K562 (cell line): ENCODE measurements at regions not wholly inside any gene's neighbourhood (a gene's known extent, or its start where the extent isn't known, plus 50 kb on each side); places are given as distances from the start of the nearest gene placed in this dataset.

ENCODE experiments used
- ATAC-seq: fragments of 200-7000 bp; cut with Tn5 transposase; 3 replicates; pipeline ENCODE4 v1.9.1; 2020; ENCODE audit warnings: moderate library complexity
- BruUV-seq: library from RNA; stranded (reverse); fragments of 400-500 nt; replicated peaks from 2 replicates; lab custom pipeline; 2021; lab: Mats Ljungman, UMichigan
- CTCF ChIA-PET: fragments of 300-600 bp; formaldehyde crosslinking; extraction: SDS; loops from one replicate; lab custom pipeline; 2021; ENCODE audit warnings: low intra/inter-chr PET ratio; lab: Yijun Ruan, JAX
- POLR2A ChIA-PET: fragments of 300-600, 350-650 bp; sonication (Branson Sonifier 250); formaldehyde crosslinking; extraction: SDS; loops from one replicate; lab custom pipeline; 2021; ENCODE audit warnings: antibody characterized with exemption, inconsistent platforms; lab: Yijun Ruan, JAX
- DNase-seq, 4 experiments: peaks; one replicate each; pipeline versions ENCODE4 v3.0.0 to v3.0.0-alpha.2; 2011 to 2018; ENCODE audit warnings: low spot score in 3 of 4, mixed read lengths in 3 of 4; ENCODE audit errors: extremely low read depth in 1 of 4
- FAIRE-seq: peaks from 2 replicates; lab custom pipeline; 2011; peaks lifted over from hg19 to GRCh38; lab: Jason Lieb, UNC
- H2AFZ ChIP-seq: 2 replicates; pipeline ENCODE4 v1.6.0; 2011; ENCODE audit warnings: low read depth, low read length, control low read depth, inconsistent platforms
- H3K27ac ChIP-seq: fragments of 200-600 bp; 3 replicates; pipeline ENCODE4 v1.8.0; 2011; ENCODE audit warnings: low read depth, mild to moderate bottlenecking, control low read depth, inconsistent platforms, low read length, moderate library complexity, mixed read lengths; ENCODE audit errors: extremely low read depth
- H3K27me3 ChIP-seq, 2 experiments: fragments of 300-600 bp in 1 of 2; 2 replicates in 1 of 2; 3 replicates in 1 of 2; pipeline versions ENCODE4 v1.6.0 to v1.8.0; 2011; ENCODE audit warnings: inconsistent platforms in 2 of 2, low read length in 2 of 2, mild to moderate bottlenecking in 1 of 2, mixed read lengths in 1 of 2, moderate library complexity in 1 of 2; ENCODE audit not compliant: control insufficient read depth in 2 of 2, insufficient read depth in 2 of 2
- H3K36me3 ChIP-seq: fragments of 300-600 bp; 3 replicates; pipeline ENCODE4 v1.8.0; 2011; ENCODE audit warnings: mild to moderate bottlenecking, low read length, inconsistent platforms; ENCODE audit not compliant: control insufficient read depth, insufficient read depth
- H3K4me1 ChIP-seq, 2 experiments: fragments of 200-600 bp in 1 of 2; replicated peaks in 1 of 2; 2 replicates in 1 of 2; 3 replicates in 1 of 2; pipeline versions ENCODE4 v1.5.1 to v1.8.0; 2011; ENCODE audit warnings: inconsistent platforms in 2 of 2, low read length in 2 of 2, mild to moderate bottlenecking in 1 of 2, mixed read lengths in 1 of 2, moderate library complexity in 1 of 2; ENCODE audit not compliant: control insufficient read depth in 2 of 2, insufficient read depth in 2 of 2
- H3K4me2 ChIP-seq: 2 replicates; pipeline ENCODE4 v1.6.1; 2011; ENCODE audit warnings: low read length, control low read depth, inconsistent platforms, mixed read lengths; ENCODE audit not compliant: insufficient read depth
- H3K4me3 ChIP-seq: fragments of 200-600 bp; sonication (generic), shearing (Covaris generic); 2 replicates; pipeline ENCODE4 v1.5.1; 2016; ENCODE audit warnings: control low read depth, inconsistent platforms
- H3K79me2 ChIP-seq: fragments of 200-600 bp; 3 replicates; pipeline ENCODE4 v1.8.0; 2011; ENCODE audit warnings: low read length, inconsistent platforms; ENCODE audit not compliant: control insufficient read depth, insufficient read depth
- H3K9ac ChIP-seq, 2 experiments: 2 replicates each; pipeline versions ENCODE4 v1.6.0 to v1.6.1; 2011; ENCODE audit warnings: low read depth in 2 of 2, low read length in 2 of 2, control low read depth in 1 of 2, inconsistent platforms in 1 of 2, mild to moderate bottlenecking in 1 of 2, mixed read lengths in 1 of 2; ENCODE audit not compliant: insufficient read depth in 1 of 2
- H3K9me1 ChIP-seq: one replicate; pipeline ENCODE4 v1.6.0; 2011; ENCODE audit warnings: inconsistent platforms, mild to moderate bottlenecking, low read length, moderate library complexity; ENCODE audit not compliant: control insufficient read depth, insufficient read depth
- H3K9me3 ChIP-seq: replicated peaks from 2 replicates; pipeline ENCODE4 v1.5.1; 2011; ENCODE audit warnings: low read depth, low read length, inconsistent platforms; ENCODE audit not compliant: control insufficient read depth, insufficient read depth
- H4K20me1 ChIP-seq: replicated peaks from 2 replicates; pipeline ENCODE4 v1.6.1; 2011; ENCODE audit warnings: low read length, inconsistent platforms, mixed read lengths; ENCODE audit not compliant: control insufficient read depth, insufficient read depth
- HCFC1 ChIP-seq: IDR thresholded peaks from 2 replicates; pipeline ENCODE4 v1.6.1; 2012; ENCODE audit warnings: low read depth, low read length, improper control_type of control experiment
- LCOR ChIP-seq: sonication (generic); formaldehyde crosslinking; IDR thresholded peaks from 2 replicates; pipeline ENCODE4 v1.8.0; 2022; ENCODE audit warnings: mild to moderate bottlenecking, missing genetic modification reagents
- POU5F1 ChIP-seq: fragments of 150-350 bp; IDR thresholded peaks from 2 replicates; pipeline ENCODE4 v1.6.1; 2014; ENCODE audit warnings: borderline replicate concordance, low read length, low read depth, mild to moderate bottlenecking; ENCODE audit not compliant: partially characterized antibody
- PRMT5 ChIP-seq: sonication (generic); formaldehyde crosslinking; IDR thresholded peaks from 2 replicates; pipeline ENCODE4 v1.5.0; 2020; ENCODE audit warnings: missing genetic modification reagents
- ZNF224 ChIP-seq: sonication (generic); formaldehyde crosslinking; IDR thresholded peaks from 2 replicates; pipeline ENCODE4 v1.8.0; 2022; ENCODE audit warnings: mild to moderate bottlenecking, missing genetic modification reagents
- ZNF23 ChIP-seq: fragments of 250-450 bp; sonication (Bioruptor Pico); IDR thresholded peaks from 2 replicates; pipeline ENCODE4 v1.4.0; 2020; ENCODE audit warnings: mild to moderate bottlenecking
- WGBS: fragments of 100-300 bp; shearing (Covaris generic); methylation state at CpG from one replicate; pipeline ENCODE4 v1.1.6; 2016; ENCODE audit warnings: low coverage, mixed read lengths; ENCODE audit not compliant: insufficient coverage; ENCODE audit errors: missing lambda C conversion rate; 5-methylcytosine and 5-hydroxymethylcytosine counted together
- in situ Hi-C: fragments of 300-500 bp; cut with MboI; formaldehyde crosslinking; loops from 4 replicates; pipeline ENCODE4 v1.15.0; 2018; ENCODE audit warnings: inconsistent platforms, mixed read lengths
- intact Hi-C: fragments of 100-400 bp; cut with micrococcal nuclease; formaldehyde crosslinking; loops from 2 replicates; pipeline ENCODE4 v1.14.2; 2022
- TF ChIP-seq, protein P1 (sequence below), 3 experiments: IDR thresholded peaks in 2 of 3; conservative IDR thresholded peaks in 1 of 3; 2 replicates each; pipeline ENCODE4 v1.5.1; 2011 to 2012; ENCODE audit warnings: low read length in 3 of 3, mild to moderate bottlenecking in 3 of 3, control low read depth in 2 of 3, improper control_type of control experiment in 1 of 3, inconsistent platforms in 1 of 3, low read depth in 1 of 3, mixed read lengths in 1 of 3, moderate library complexity in 1 of 3; ENCODE audit not compliant: insufficient read depth in 2 of 3
- TF ChIP-seq, protein P2 (sequence below): fragments of 450-650 bp; formaldehyde crosslinking; IDR thresholded peaks from 2 replicates; pipeline ENCODE4 v1.4.0; 2020; ENCODE audit warnings: mild to moderate bottlenecking, moderate library complexity
- TF ChIP-seq, protein P3 (sequence below), 2 experiments: fragments of 450-650 bp; formaldehyde crosslinking in 1 of 2; IDR thresholded peaks; 2 replicates each; pipeline versions ENCODE4 v1.4.0 to v1.6.1; 2014 to 2020; ENCODE audit warnings: mild to moderate bottlenecking in 2 of 2, borderline replicate concordance in 1 of 2, low read depth in 1 of 2

DNA sequence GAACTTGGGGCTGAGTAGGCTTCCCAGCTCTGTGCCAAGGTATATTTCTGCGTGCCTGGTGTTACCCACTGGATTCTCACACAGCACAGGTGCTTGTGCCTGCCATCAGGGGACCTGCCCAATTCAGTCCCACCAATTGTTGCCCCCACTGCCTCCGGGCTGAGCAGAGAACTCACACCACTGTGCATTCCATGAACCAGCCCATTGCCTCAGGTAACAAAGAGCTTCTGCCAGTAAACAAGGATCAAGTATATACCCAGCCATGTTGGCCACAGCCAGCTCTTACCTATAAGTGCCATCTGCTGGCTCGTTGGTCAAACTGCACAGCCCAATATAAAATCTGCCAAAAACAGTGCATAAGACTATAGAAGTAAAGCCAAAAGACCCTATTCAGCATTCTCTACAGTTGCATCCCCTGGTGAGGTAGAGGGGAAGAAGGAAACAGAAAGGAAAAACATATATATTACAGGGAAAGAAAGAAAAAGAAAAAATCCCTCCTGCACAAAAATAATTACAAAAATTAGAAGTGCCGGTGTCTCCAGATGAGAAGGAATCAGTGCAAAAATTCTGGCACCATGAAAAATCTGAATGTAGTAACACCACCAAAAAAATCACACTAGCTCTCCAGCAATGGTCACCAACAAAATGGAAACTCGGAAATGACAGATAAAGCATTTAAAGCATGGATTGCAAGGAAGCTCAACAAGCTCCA, 241.4 kb downstream of the IBTK start:
- Histone ChIP-seq H3K9ac (no peak overlapping the region), H3K27ac (no peak overlapping the region), H3K4me1 (no peaks in the 10 kb centered on the region), H3K9me3 (no peaks in the 10 kb centered on the region), H4K20me1 (no peaks in the 10 kb centered on the region), H3K36me3 (no peaks in the 10 kb centered on the region), H3K9me1 (no peaks in the 10 kb centered on the region), H2AFZ (peak overlapping the region; percentile 16; the same call in 1 of the 2 replicates), H3K79me2 (no peaks in the 10 kb centered on the region), H3K27me3 (no peaks in the 10 kb centered on the region), H3K4me2 (no peak overlapping the region), H3K4me3 (no peak overlapping the region)
- intact Hi-C loops, result loop anchor here (5.0 kb wide), 1 partner anchor 249 kb away; no protein-coding TSS in a partner anchor
- DNase-seq (peak in 1 of 4 experiments; percentile 21), ATAC-seq (peak; percentile 79), FAIRE-seq (peak; percentile 87)
- ChIA-PET CTCF (interaction anchor here (0.6 kb wide), 1 partner anchor 39 kb away, joined by 5 read pairs; no protein-coding TSS in a partner anchor), POLR2A (interaction anchor here (0.6 to 1.6 kb wide), 3 partner anchors 9 to 218 kb away, joined by 3 to 5 read pairs (median 4); no protein-coding TSS in a partner anchor)
- in situ Hi-C loops, result no loop called here
- no TSS peak for BruUV-seq
- WGBS, result 3% methylated on average over 5 of the region's 5 CpGs
- TF ChIP-seq, protein P1, sequence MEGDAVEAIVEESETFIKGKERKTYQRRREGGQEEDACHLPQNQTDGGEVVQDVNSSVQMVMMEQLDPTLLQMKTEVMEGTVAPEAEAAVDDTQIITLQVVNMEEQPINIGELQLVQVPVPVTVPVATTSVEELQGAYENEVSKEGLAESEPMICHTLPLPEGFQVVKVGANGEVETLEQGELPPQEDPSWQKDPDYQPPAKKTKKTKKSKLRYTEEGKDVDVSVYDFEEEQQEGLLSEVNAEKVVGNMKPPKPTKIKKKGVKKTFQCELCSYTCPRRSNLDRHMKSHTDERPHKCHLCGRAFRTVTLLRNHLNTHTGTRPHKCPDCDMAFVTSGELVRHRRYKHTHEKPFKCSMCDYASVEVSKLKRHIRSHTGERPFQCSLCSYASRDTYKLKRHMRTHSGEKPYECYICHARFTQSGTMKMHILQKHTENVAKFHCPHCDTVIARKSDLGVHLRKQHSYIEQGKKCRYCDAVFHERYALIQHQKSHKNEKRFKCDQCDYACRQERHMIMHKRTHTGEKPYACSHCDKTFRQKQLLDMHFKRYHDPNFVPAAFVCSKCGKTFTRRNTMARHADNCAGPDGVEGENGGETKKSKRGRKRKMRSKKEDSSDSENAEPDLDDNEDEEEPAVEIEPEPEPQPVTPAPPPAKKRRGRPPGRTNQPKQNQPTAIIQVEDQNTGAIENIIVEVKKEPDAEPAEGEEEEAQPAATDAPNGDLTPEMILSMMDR (IDR thresholded peaks at IDR 0.05 in 2 of 3, conservative IDR thresholded peaks at IDR 0.05 in 1 of 3; ENCODE audit: insufficient read depth in 2 of 3, low read depth in 1 of 3, low read length in 3 of 3), result peak; percentile 32 to 65 (median 60); a peak in 5 of 6 replicates
- TF ChIP-seq ZNF23 (no peak), ZNF224 (CRISPR knock-in tag) (no peak), POU5F1 (no peak), LCOR (no peak), PRMT5 (CRISPR knock-in tag) (no peak), HCFC1 (no peak)
- TF ChIP-seq, protein P2, sequence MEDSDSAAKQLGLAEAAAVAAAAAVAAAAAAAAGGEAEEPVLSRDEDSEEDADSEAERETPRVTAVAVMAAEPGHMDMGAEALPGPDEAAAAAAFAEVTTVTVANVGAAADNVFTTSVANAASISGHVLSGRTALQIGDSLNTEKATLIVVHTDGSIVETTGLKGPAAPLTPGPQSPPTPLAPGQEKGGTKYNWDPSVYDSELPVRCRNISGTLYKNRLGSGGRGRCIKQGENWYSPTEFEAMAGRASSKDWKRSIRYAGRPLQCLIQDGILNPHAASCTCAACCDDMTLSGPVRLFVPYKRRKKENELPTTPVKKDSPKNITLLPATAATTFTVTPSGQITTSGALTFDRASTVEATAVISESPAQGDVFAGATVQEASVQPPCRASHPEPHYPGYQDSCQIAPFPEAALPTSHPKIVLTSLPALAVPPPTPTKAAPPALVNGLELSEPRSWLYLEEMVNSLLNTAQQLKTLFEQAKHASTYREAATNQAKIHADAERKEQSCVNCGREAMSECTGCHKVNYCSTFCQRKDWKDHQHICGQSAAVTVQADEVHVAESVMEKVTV, result peak; percentile 46
- TF ChIP-seq, protein P3, sequence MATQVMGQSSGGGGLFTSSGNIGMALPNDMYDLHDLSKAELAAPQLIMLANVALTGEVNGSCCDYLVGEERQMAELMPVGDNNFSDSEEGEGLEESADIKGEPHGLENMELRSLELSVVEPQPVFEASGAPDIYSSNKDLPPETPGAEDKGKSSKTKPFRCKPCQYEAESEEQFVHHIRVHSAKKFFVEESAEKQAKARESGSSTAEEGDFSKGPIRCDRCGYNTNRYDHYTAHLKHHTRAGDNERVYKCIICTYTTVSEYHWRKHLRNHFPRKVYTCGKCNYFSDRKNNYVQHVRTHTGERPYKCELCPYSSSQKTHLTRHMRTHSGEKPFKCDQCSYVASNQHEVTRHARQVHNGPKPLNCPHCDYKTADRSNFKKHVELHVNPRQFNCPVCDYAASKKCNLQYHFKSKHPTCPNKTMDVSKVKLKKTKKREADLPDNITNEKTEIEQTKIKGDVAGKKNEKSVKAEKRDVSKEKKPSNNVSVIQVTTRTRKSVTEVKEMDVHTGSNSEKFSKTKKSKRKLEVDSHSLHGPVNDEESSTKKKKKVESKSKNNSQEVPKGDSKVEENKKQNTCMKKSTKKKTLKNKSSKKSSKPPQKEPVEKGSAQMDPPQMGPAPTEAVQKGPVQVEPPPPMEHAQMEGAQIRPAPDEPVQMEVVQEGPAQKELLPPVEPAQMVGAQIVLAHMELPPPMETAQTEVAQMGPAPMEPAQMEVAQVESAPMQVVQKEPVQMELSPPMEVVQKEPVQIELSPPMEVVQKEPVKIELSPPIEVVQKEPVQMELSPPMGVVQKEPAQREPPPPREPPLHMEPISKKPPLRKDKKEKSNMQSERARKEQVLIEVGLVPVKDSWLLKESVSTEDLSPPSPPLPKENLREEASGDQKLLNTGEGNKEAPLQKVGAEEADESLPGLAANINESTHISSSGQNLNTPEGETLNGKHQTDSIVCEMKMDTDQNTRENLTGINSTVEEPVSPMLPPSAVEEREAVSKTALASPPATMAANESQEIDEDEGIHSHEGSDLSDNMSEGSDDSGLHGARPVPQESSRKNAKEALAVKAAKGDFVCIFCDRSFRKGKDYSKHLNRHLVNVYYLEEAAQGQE (IDR thresholded peaks at IDR 0.05; ENCODE audit: borderline replicate concordance), result peak; percentile 48
- TF ChIP-seq, protein P3 (CRISPR knock-in tag; IDR thresholded peaks at IDR 0.05; ENCODE audit: low read depth), result no peak
